ENCODE measurements at regions not wholly inside any gene's neighbourhood (a gene's known extent, or its start where the extent isn't known, plus 50 kb on each side); places are given as distances from the start of the nearest gene placed in this dataset.
"Not testable (repeated sequence)": the region's sequence is repeated elsewhere in the genome, so short reads cannot be mapped to it uniquely, and the experiment has no call there.

- Histone ChIP-seq H3K27me3 (ENCODE audit: low read depth, low read length) (no peaks in the 10 kb centered on the region), H3K27ac (ENCODE audit: low read length) (no peak overlapping the region), H3K79me2 (ENCODE audit: low read length) (no peaks in the 10 kb centered on the region), H2AFZ (ENCODE audit: low read depth, low read length) (no peak overlapping the region), H3K9me3 (ENCODE audit: insufficient read depth, low read length) (no peaks in the 10 kb centered on the region), H3K9ac (ENCODE audit: low read length) (no peak overlapping the region), H4K20me1 (ENCODE audit: insufficient read depth, low read length) (no peaks in the 10 kb centered on the region), H3K4me2 (ENCODE audit: low read length) (no peak overlapping the region), H3K36me3 (replicated peaks; ENCODE audit: low read depth, low read length) (no peaks in the 10 kb centered on the region), H3K4me3 (ENCODE audit: low read length) (no peak overlapping the region), H3K4me1 (ENCODE audit: low read length) (no peaks in the 10 kb centered on the region)
- TF ChIP-seq EZH2phosphoT487 (IDR thresholded peaks at IDR 0.05; ENCODE audit: low read depth) (no peak), CTCF (IDR thresholded peaks at IDR 0.05; ENCODE audit: low read depth, low read length) (no peak)
Observed at GRCh38 chr2:167817422-167817821, 430.0 kb downstream of the STK39 start.

GRCh38 chr2:167816874-167817290 is 430.5 kb downstream of the STK39 start:
- H4K20me1 ChIP-seq (ENCODE audit: insufficient read depth, low read length), result no peaks in the 10 kb centered on the region
- H2AFZ ChIP-seq (ENCODE audit: low read depth, low read length), result no peak overlapping the region
- no peak overlapping the region for H3K4me3 ChIP-seq (ENCODE audit: low read length)
- no peak overlapping the region for H3K27ac ChIP-seq (ENCODE audit: low read length)
- no peak overlapping the region for H3K9ac ChIP-seq (ENCODE audit: low read length)
- no peaks in the 10 kb centered on the region for H3K4me1 ChIP-seq (ENCODE audit: low read length)
- TF ChIP-seq EZH2phosphoT487 (IDR thresholded peaks at IDR 0.05; ENCODE audit: low read depth), result no peak
- TF ChIP-seq CTCF (IDR thresholded peaks at IDR 0.05; ENCODE audit: low read depth, low read length), result no peak
- no peak overlapping the region for H3K4me2 ChIP-seq (ENCODE audit: low read length)
- no peaks in the 10 kb centered on the region for H3K79me2 ChIP-seq (ENCODE audit: low read length)
- H3K9me3 ChIP-seq (ENCODE audit: insufficient read depth, low read length), result no peaks in the 10 kb centered on the region
- H3K27me3 ChIP-seq (ENCODE audit: low read depth, low read length), result no peaks in the 10 kb centered on the region
- no peaks in the 10 kb centered on the region for H3K36me3 ChIP-seq (replicated peaks; ENCODE audit: low read depth, low read length)

- no peak overlapping the region for H2AFZ ChIP-seq (ENCODE audit: low read depth, low read length)
- H3K27ac ChIP-seq (ENCODE audit: low read length), result no peak overlapping the region
- H4K20me1 ChIP-seq (ENCODE audit: insufficient read depth, low read length), result no peaks in the 10 kb centered on the region
- TF ChIP-seq CTCF (IDR thresholded peaks at IDR 0.05; ENCODE audit: low read depth, low read length) (no peak), EZH2phosphoT487 (IDR thresholded peaks at IDR 0.05; ENCODE audit: low read depth) (no peak)
- no peaks in the 10 kb centered on the region for H3K4me1 ChIP-seq (ENCODE audit: low read length)
- no peaks in the 10 kb centered on the region for H3K36me3 ChIP-seq (replicated peaks; ENCODE audit: low read depth, low read length)
- H3K79me2 ChIP-seq (ENCODE audit: low read length), result no peaks in the 10 kb centered on the region
- H3K9ac ChIP-seq (ENCODE audit: low read length), result no peak overlapping the region
- no peak overlapping the region for H3K4me2 ChIP-seq (ENCODE audit: low read length)
- H3K27me3 ChIP-seq (ENCODE audit: low read depth, low read length), result no peaks in the 10 kb centered on the region
- no peaks in the 10 kb centered on the region for H3K9me3 ChIP-seq (ENCODE audit: insufficient read depth, low read length)
- H3K4me3 ChIP-seq (ENCODE audit: low read length), result no peak overlapping the region
Observed at GRCh38 chr2:167814881-167815718, 432.3 kb downstream of the STK39 start.

GRCh38 chr2:167814482-167814880 is 432.9 kb downstream of the STK39 start:
- H3K4me1 ChIP-seq (ENCODE audit: low read length); H3K9ac ChIP-seq (ENCODE audit: low read length); H3K9me3 ChIP-seq (ENCODE audit: insufficient read depth, low read length); H3K79me2 ChIP-seq (ENCODE audit: low read length); H4K20me1 ChIP-seq (ENCODE audit: insufficient read depth, low read length); H3K36me3 ChIP-seq (replicated peaks; ENCODE audit: low read depth, low read length); H3K27ac ChIP-seq (ENCODE audit: low read length); H3K4me3 ChIP-seq (ENCODE audit: low read length); H3K4me2 ChIP-seq (ENCODE audit: low read length); H3K27me3 ChIP-seq (ENCODE audit: low read depth, low read length); H2AFZ ChIP-seq (ENCODE audit: low read depth, low read length): not testable (repeated sequence)

GRCh38 chr2:167809799-167810198 is 437.6 kb downstream of the STK39 start:
- not testable (repeated sequence) for H3K4me3 ChIP-seq (ENCODE audit: low read length); H3K9ac ChIP-seq (ENCODE audit: low read length); H3K27ac ChIP-seq (ENCODE audit: low read length); H3K9me3 ChIP-seq (ENCODE audit: insufficient read depth, low read length); H3K36me3 ChIP-seq (replicated peaks; ENCODE audit: low read depth, low read length); H3K27me3 ChIP-seq (ENCODE audit: low read depth, low read length); H3K79me2 ChIP-seq (ENCODE audit: low read length); H4K20me1 ChIP-seq (ENCODE audit: insufficient read depth, low read length); H3K4me1 ChIP-seq (ENCODE audit: low read length); H3K4me2 ChIP-seq (ENCODE audit: low read length); H2AFZ ChIP-seq (ENCODE audit: low read depth, low read length)

All from OCI-LY3 (cell line).